Coronary artery (tissue), 2 donors: ENCODE measurements at regions not wholly inside any gene's neighbourhood (a gene's known extent, or its start where the extent isn't known, plus 50 kb on each side); places are given as distances from the start of the nearest gene placed in this dataset.

Experiments used
- DNase-seq: peaks from one replicate; pipeline ENCODE4 v3.0.0-alpha.2; 2017; ENCODE audit warnings: low spot score
- H3K27ac ChIP-seq, 2 donors: fragments of 200-600 bp; sonication (generic); one replicate each; pipeline ENCODE4 v1.5.1; 2016 to 2019
- H3K4me3 ChIP-seq: fragments of 200-600 bp; sonication (generic); 2 replicates; pipeline ENCODE4 v1.5.1; 2016; ENCODE audit warnings: mild to moderate bottlenecking, moderate library complexity
- CTCF ChIP-seq: fragments of 200-600 bp; sonication (generic); IDR thresholded peaks from one replicate; pipeline ENCODE4 v1.5.1; 2019; ENCODE audit warnings: antibody characterized with exemption

GRCh38 chr6:10128721-10129120 is 286.2 kb downstream of the TFAP2A start:
- TF ChIP-seq CTCF: no peak
- no peak overlapping the region for H3K4me3 ChIP-seq
- H3K27ac ChIP-seq: no peak overlapping the region
- no peak for DNase-seq

- no peak for TF ChIP-seq CTCF
- Histone ChIP-seq H3K27ac (no peak overlapping the region), H3K4me3 (no peak overlapping the region)
- DNase-seq: no peak
These were observed 292.7 kb downstream of the TFAP2A start for GRCh38 chr6:10122164-10122563.

GRCh38 chr6:10112871-10113549 is 301.9 kb downstream of the TFAP2A start:
- no peak for DNase-seq
- no peak for TF ChIP-seq CTCF
- Histone ChIP-seq H3K27ac (no peak overlapping the region), H3K4me3 (no peak overlapping the region)

GRCh38 chr6:10111975-10112374 is 302.9 kb downstream of the TFAP2A start:
- H3K4me3 ChIP-seq: no peak overlapping the region
- TF ChIP-seq CTCF: no peak
- DNase-seq: no peak
- no peak overlapping the region for H3K27ac ChIP-seq

DNA sequence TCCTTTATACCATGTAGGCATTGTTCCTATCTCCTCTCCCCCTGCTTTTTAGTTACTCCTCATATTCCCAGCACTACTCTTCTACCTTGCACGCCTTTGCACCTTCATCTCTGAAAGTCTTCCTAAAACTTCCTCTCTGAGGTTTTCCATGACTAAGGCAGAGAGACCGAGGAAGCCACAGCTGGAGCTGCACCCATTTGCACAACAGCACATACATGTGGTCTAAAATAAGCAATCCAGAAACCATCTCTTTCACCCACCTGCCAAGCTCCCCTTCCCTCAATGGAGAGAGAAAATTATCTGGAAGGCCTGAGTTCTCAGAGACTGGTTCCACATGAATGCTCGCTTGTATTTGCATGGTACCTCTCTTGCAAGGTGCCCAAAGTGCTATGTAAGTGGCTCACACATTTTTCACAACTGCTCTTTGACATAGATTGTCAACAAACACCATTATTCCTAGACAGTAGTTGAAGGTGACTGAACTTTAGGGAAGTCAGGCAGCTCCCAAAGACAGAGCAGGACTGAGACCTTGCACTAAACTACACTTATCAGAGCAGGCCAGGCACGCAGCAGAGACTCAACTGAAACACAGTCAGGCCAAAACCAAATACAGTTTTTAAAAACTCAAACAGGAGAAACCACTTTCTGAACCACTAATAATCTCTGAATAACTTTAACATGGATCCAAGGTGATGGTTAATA is 313.2 kb downstream of the TFAP2A start:
- H3K4me3 ChIP-seq: no peak overlapping the region
- TF ChIP-seq CTCF: no peak
- DNase-seq: no peak
- H3K27ac ChIP-seq: no peak overlapping the region

- H3K27ac ChIP-seq: no peak overlapping the region
- DNase-seq: no peak
- H3K4me3 ChIP-seq: no peak overlapping the region
- no peak for TF ChIP-seq CTCF
These were observed 315.2 kb downstream of the TFAP2A start for GRCh38 chr6:10099529-10100140.
